Frontal cortex (tissue), 3 donors: ENCODE measurements at regions not wholly inside any gene's neighbourhood (a gene's known extent, or its start where the extent isn't known, plus 50 kb on each side); places are given as distances from the start of the nearest gene placed in this dataset.
"Not testable (repeated sequence)": the region's sequence is repeated elsewhere in the genome, so short reads cannot be mapped to it uniquely, and the experiment has no call there.

ENCODE experiments used
- DNase-seq, 2 donors: peaks; one replicate each; pipeline ENCODE4 v3.0.0; 2012; ENCODE audit warnings: low spot score in 2 of 2
- FAIRE-seq: peaks from 2 replicates; lab custom pipeline; 2012; peaks lifted over from hg19 to GRCh38; lab: Jason Lieb, UNC
- donor health status: control.
- donor health status: control.
- donor health status: control.

DNA sequence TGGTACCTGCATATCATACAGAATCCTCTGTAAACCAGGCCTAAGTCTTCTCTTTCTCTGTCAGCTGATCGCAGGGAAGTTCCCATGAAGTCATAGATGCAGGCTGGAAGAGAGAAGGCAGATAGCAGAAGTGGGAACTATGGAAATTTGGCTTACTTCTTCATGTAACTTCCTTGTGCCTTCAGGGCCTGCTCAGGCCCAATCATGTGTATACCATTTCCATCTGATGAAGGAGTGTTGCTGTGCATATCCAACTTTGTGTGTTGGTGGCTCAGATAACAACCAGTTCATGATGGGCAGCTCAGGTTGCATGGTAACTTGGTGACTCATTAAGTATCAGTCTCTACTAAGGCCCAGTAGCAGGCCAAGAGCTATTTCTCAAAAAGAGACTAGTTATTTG, 53.1 kb upstream of the CEP295 start:
- no peak for FAIRE-seq
- no peak for DNase-seq

DNA sequence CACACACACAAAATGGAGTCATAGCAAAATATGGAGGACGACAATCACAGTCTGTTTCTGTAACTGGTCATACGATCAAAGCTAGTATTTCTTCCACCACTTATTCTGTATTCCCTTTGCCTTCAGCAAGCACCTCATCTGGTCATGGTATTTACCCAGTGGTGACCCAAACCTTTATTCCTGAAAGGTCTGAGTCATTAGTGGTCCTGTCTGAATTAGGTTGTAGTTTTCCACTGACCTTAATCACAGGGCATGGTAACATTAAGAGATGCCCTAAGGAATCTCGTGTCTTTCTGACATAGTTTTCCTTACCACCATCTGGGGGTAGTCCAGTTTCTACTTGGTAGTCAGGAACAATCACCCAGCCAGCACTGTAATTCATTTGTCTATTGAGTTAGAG, 54.8 kb upstream of the CEP295 start:
- FAIRE-seq, result no peak

DNA sequence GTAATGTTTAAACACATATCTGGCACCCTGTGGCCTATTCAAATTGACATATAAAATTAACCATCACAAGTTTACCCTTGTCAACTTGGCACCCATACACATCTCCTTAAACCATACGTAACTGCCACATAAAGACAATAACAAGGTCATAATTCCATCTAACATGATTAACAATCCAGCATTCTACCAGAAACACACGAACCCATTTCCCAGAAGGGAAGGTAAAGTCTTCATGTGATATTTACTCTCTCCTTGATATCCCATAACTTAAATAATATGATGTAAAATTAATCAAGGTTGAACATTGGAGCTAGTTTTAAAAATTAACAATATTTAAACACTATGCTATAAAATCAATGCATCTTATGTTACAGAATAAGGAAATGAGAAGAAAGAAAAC, 55.2 kb upstream of the CEP295 start:
- DNase-seq, result no peak
- no peak for FAIRE-seq

More for the DNA sequence above, 54.8 kb upstream of the CEP295 start:
- no peak for DNase-seq

DNA sequence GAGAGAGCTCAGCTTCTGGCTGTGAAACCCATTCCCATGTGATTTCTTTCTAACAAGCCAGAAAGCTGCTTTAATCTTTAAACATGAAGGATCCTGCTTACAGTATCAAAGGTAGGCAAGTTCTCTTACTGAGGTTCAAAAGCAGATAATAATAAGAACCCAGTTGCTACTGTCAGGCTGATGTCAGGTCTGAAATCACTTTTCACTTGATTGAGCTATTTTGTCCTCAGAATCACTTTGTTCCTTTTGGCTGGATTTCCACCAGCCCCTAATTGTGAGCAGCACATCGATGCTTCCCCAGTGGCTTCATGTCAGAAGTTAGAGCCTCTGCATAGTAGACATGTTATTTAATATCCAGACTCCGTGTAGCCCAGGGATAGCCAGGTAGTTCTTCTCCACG, 55.8 kb upstream of the CEP295 start:
- FAIRE-seq (no peak), DNase-seq (no peak)

DNA sequence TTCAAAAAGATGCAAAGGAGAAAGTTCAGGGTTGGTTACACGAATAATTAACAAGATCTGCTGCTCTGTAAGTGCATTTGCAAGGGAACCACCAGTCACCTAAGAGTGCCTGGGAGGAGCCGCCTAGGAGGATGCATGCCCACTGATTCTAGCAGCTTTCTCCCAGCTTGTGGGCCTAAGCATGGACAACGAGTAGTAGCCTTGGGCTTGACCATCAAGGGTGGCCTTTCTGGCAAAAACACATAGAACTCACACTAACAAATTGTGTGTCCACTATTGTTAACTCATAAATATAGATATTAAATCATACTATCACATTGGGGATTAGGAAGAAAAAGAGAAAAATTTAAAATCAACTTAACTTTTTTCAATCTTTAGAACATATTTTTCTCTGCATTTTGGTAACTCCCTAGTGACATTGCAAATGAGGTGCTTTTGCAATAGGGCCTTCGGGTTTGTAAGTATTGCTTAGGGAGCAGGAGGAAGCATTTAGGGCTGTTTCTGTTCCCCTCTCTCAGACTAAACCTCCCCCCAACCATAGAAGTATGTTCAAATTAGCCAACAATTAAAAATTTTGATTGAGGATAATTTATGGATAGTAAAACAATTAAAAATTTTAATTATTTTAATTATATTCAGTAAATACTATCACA, 57.3 kb upstream of the CEP295 start:
- DNase-seq (no peak), FAIRE-seq (no peak)

DNA sequence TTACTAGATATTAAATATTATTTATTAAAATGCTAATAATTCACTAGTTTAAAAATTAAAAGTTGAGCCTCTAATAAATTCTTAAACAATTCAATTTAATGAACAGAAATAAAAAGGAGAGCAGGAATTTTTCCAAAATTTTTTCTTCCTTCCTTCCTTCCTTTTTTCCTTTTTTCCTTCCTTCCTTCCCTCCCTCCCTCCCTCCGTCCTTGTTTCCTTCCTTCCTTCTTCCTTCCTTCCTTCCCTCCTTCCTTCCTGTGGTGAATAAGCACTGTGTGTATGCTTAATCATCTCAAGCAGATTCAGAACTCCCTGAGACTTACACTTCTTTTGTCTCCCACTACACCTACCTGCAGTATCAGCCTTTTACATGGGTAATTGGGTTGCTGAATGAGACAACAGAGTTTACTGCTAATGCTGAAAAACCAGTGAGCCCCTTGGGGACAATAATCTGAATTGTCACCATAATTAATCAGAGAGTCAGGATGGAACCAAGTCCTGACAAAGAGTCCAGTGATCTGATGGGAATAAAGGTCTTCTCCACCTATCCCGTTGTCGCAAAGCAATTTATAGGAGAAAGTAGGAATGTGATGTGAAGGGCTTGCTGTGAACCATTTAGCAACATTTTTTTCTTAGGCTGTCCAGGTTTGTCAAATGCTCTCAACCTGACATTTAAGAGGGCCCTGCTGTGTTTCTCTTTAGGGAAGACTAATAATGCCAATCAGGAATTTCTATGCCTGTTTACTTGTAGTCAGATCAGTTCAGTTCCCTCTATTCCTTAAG, 58.1 kb upstream of the CEP295 start:
- no peak for DNase-seq
- peak; percentile 53 for FAIRE-seq

DNA sequence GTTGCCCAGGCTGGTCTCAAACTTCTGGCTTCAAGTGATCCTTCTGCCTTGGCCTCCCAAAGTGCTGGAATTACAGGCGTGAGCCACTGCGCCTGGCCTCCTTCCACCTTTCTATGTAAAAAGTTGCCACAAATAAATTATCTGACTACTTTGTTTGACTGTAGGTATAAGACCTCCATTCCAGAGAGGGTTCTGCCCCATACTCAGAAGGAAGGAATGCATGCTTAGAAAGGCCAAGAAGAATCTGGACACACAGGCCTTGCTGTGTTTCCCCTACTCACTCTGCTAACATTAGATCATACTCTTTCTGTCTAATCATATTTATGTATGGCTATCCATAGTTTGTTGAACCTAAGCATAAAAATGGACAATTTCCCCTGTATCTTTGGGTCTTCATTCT, 53.0 kb upstream of the SMCO4 start:
- FAIRE-seq, DNase-seq: not testable (repeated sequence)
